ENCODE measurements at regions not wholly inside any gene's neighbourhood (a gene's known extent, or its start where the extent isn't known, plus 50 kb on each side); places are given as distances from the start of the nearest gene placed in this dataset.

- no peak for TF ChIP-seq REST (IDR thresholded peaks at IDR 0.05; ENCODE audit: insufficient read depth in 1 of 2, low read depth in 2 of 2, low read length in 2 of 2)
- TF ChIP-seq SIN3A (IDR thresholded peaks at IDR 0.05; ENCODE audit: borderline replicate concordance, insufficient read depth, low read length), result no peak
- TF ChIP-seq POLR2AphosphoS5 (IDR thresholded peaks at IDR 0.05; ENCODE audit: low read depth, low read length), result no peak
- no peak for TF ChIP-seq FOXP2 (optimal IDR thresholded peaks at IDR 0.05; ENCODE audit: borderline replicate concordance, extremely low read depth, extremely low read length, insufficient read depth)
- TF ChIP-seq TAF1 (IDR thresholded peaks at IDR 0.05; ENCODE audit: borderline replicate concordance, insufficient read depth, low read length), result no peak
Measured at GRCh38 chr21:32113486-32113885, 165.4 kb downstream of the MIS18A start.

All from PFSK-1 (cell line).